Stomach (tissue), 4 donors: ENCODE measurements at regions not wholly inside any gene's neighbourhood (a gene's known extent, or its start where the extent isn't known, plus 50 kb on each side); places are given as distances from the start of the nearest gene placed in this dataset.

ENCODE experiments used
- CTCF ChIP-seq, 7 experiments: fragments of 450-650 bp in 4 of 7; fragments of 200-600 bp in 3 of 7; sonication (generic) in 3 of 7; IDR thresholded peaks; one replicate each; pipeline ENCODE4 v1.5.1; 2016 to 2019; ENCODE audit warnings: antibody characterized with exemption in 7 of 7, control low read depth in 2 of 7, mild to moderate bottlenecking in 1 of 7
- POLR2A ChIP-seq, 4 donors: fragments of 450-650 bp; IDR thresholded peaks; one replicate each; pipeline ENCODE4 v1.6.1; 2016; ENCODE audit warnings: antibody characterized with exemption in 4 of 4, control low read depth in 2 of 4, mild to moderate bottlenecking in 1 of 4, moderate library complexity in 1 of 4
- POLR2AphosphoS5 ChIP-seq, 3 donors: sonication (generic); formaldehyde crosslinking; IDR thresholded peaks; one replicate each; pipeline ENCODE4 v1.6.1; 2016; ENCODE audit warnings: antibody characterized with exemption in 3 of 3

- no peak for TF ChIP-seq POLR2AphosphoS5 (IDR thresholded peaks at IDR 0.05)
- no peak for TF ChIP-seq CTCF (IDR thresholded peaks at IDR 0.05)
- no peak for TF ChIP-seq POLR2A (IDR thresholded peaks at IDR 0.05)
Observed at GRCh38 chr2:155802888-155803287, 529.6 kb downstream of the NR4A2 start.
